Endothelial cell of umbilical vein (primary cell): ENCODE measurements at regions not wholly inside any gene's neighbourhood (a gene's known extent, or its start where the extent isn't known, plus 50 kb on each side); places are given as distances from the start of the nearest gene placed in this dataset.

Experiments
- BruUV-seq: library from RNA; stranded (reverse); fragments of 400-500 nt; replicated peaks from 2 replicates; lab custom pipeline; 2021; lab: Mats Ljungman, UMichigan
- CTCF ChIA-PET: fragments of 300-600, 350-600 bp; sonication (Branson Sonifier 250); formaldehyde crosslinking; loops from one replicate; lab custom pipeline; 2021; ENCODE audit warnings: antibody characterized with exemption, inconsistent platforms; lab: Charles Lee
- POLR2A ChIA-PET: fragments of 300-600, 350-600 bp; sonication (Branson Sonifier 250); formaldehyde crosslinking; loops from one replicate; lab custom pipeline; 2021; ENCODE audit warnings: antibody characterized with exemption, inconsistent platforms; lab: Charles Lee
- DNase-seq: peaks from one replicate; pipeline ENCODE4 v3.0.0-alpha.2; 2011; ENCODE audit warnings: low read depth, low spot score
- FAIRE-seq: peaks from 2 replicates; lab custom pipeline; 2011; peaks lifted over from hg19 to GRCh38; lab: Jason Lieb, UNC
- H2AFZ ChIP-seq: 2 replicates; pipeline ENCODE4 v1.6.0; 2012; ENCODE audit warnings: low read depth, low read length, control low read depth, inconsistent platforms
- H3K27ac ChIP-seq: 2 replicates; pipeline ENCODE4 v1.5.1; 2011; ENCODE audit warnings: low read depth, mild to moderate bottlenecking, control low read depth, low read length, moderate library complexity; ENCODE audit not compliant: insufficient read depth
- H3K27me3 ChIP-seq, 2 experiments: 2 replicates each; pipeline versions ENCODE4 v1.6.0 to v1.6.1; 2011; ENCODE audit warnings: low read length in 2 of 2, mixed read lengths in 1 of 2; ENCODE audit not compliant: control insufficient read depth in 2 of 2, insufficient read depth in 2 of 2
- H3K36me3 ChIP-seq, 2 experiments: 2 replicates in 1 of 2; 3 replicates in 1 of 2; pipeline ENCODE4 v1.5.1; 2011; ENCODE audit warnings: low read length in 2 of 2, mild to moderate bottlenecking in 1 of 2, moderate library complexity in 1 of 2; ENCODE audit not compliant: control insufficient read depth in 2 of 2, insufficient read depth in 2 of 2; ENCODE audit errors: extremely low read depth in 1 of 2
- H3K4me1 ChIP-seq: 3 replicates; pipeline ENCODE4 v1.5.1; 2011; ENCODE audit warnings: mild to moderate bottlenecking, low read length; ENCODE audit not compliant: control insufficient read depth, insufficient read depth; ENCODE audit errors: extremely low read depth
- H3K4me2 ChIP-seq: 2 replicates; pipeline ENCODE4 v1.6.1; 2011; ENCODE audit warnings: low read length, control low read depth, mixed read lengths; ENCODE audit not compliant: insufficient read depth
- H3K4me3 ChIP-seq, 3 experiments: fragments of 200-600 bp in 1 of 3; sonication (generic), shearing (Covaris generic) in 1 of 3; replicated peaks in 1 of 3; 2 replicates each; pipeline ENCODE4 v1.5.1; 2011 to 2016; ENCODE audit warnings: control low read depth in 3 of 3, low read length in 3 of 3, mild to moderate bottlenecking in 2 of 3, inconsistent platforms in 1 of 3, low read depth in 1 of 3, moderate library complexity in 1 of 3; ENCODE audit not compliant: insufficient read depth in 1 of 3
- H3K79me2 ChIP-seq: 2 replicates; pipeline ENCODE4 v1.6.0; 2012; ENCODE audit warnings: low read length, inconsistent platforms; ENCODE audit not compliant: control insufficient read depth, insufficient read depth
- H3K9ac ChIP-seq: replicated peaks from 2 replicates; pipeline ENCODE3; 2011; ENCODE audit warnings: low read length, control low read depth; ENCODE audit not compliant: insufficient read depth; ENCODE audit errors: extremely low read depth
- H3K9me1 ChIP-seq: replicated peaks from 3 replicates; pipeline ENCODE4 v1.6.0; 2011; ENCODE audit warnings: mild to moderate bottlenecking, low read length; ENCODE audit not compliant: control insufficient read depth, insufficient read depth; ENCODE audit errors: extremely low read depth
- H3K9me3 ChIP-seq: replicated peaks from 2 replicates; pipeline ENCODE4 v1.5.1; 2012; ENCODE audit warnings: low read length, inconsistent platforms; ENCODE audit not compliant: control insufficient read depth, insufficient read depth
- H4K20me1 ChIP-seq: replicated peaks from 2 replicates; pipeline ENCODE3; 2011; ENCODE audit warnings: mild to moderate bottlenecking, low read length; ENCODE audit not compliant: control insufficient read depth, insufficient read depth; ENCODE audit errors: extremely low read depth
- EZH2 ChIP-seq: IDR thresholded peaks from 2 replicates; pipeline ENCODE4 v1.6.1; 2012; ENCODE audit warnings: borderline replicate concordance, low read depth, mild to moderate bottlenecking, moderate library complexity, low read length, inconsistent platforms; ENCODE audit not compliant: severe bottlenecking
- FOS ChIP-seq: IDR thresholded peaks from 2 replicates; pipeline ENCODE4 v1.6.1; 2011; ENCODE audit warnings: mild to moderate bottlenecking, low read length, moderate library complexity, borderline replicate concordance; ENCODE audit not compliant: insufficient read depth
- GATA2 ChIP-seq: IDR thresholded peaks from 2 replicates; pipeline ENCODE4 v1.7.0; 2011; ENCODE audit warnings: low read depth, mild to moderate bottlenecking, moderate library complexity, mixed read lengths, low read length; ENCODE audit not compliant: insufficient read length, insufficient read depth
- JUN ChIP-seq: IDR thresholded peaks from 2 replicates; pipeline ENCODE4 v1.6.1; 2011; ENCODE audit warnings: borderline replicate concordance, low read depth; ENCODE audit not compliant: insufficient read length, insufficient read depth
- MYC ChIP-seq: IDR thresholded peaks from one replicate; pipeline ENCODE4 v1.6.1; 2011; ENCODE audit warnings: mild to moderate bottlenecking, low read depth, low read length
- POLR2A ChIP-seq: IDR thresholded peaks from 2 replicates; pipeline ENCODE4 v1.6.1; 2012; ENCODE audit warnings: low read depth, mild to moderate bottlenecking, control low read depth, low read length
- POLR2AphosphoS5 ChIP-seq: IDR thresholded peaks from 2 replicates; pipeline ENCODE4 v1.6.1; 2012; ENCODE audit warnings: low read depth, mild to moderate bottlenecking, control low read depth, low read length, moderate library complexity; ENCODE audit not compliant: insufficient read depth
- dilution Hi-C: fragments of 300-500 bp; cut with MboI; formaldehyde crosslinking; loops from one replicate; pipeline ENCODE4 v1.15.0; 2019; ENCODE audit warnings: low sequenced_read_pairs; ENCODE audit not compliant: extremely low pct_ligation_motif_present
- intact Hi-C: fragments of 100-400 bp; cut with micrococcal nuclease; formaldehyde crosslinking; loops from one replicate; pipeline ENCODE4 v1.10.0; 2022
- TF ChIP-seq, protein P1 (sequence below), 2 donors: IDR thresholded peaks; 1 replicate in 1 of 2; 2 replicates in 1 of 2; pipeline ENCODE4 v1.5.1; 2011; ENCODE audit warnings: low read length in 2 of 2, mild to moderate bottlenecking in 2 of 2, moderate library complexity in 2 of 2, control low read depth in 1 of 2, inconsistent platforms in 1 of 2, low read depth in 1 of 2; ENCODE audit not compliant: insufficient read depth in 1 of 2; ENCODE audit errors: extremely low read depth in 1 of 2
- TF ChIP-seq, protein P2 (sequence below): IDR thresholded peaks from 2 replicates; pipeline ENCODE4 v1.6.1; 2011; ENCODE audit not compliant: insufficient read depth, insufficient read length

DNA sequence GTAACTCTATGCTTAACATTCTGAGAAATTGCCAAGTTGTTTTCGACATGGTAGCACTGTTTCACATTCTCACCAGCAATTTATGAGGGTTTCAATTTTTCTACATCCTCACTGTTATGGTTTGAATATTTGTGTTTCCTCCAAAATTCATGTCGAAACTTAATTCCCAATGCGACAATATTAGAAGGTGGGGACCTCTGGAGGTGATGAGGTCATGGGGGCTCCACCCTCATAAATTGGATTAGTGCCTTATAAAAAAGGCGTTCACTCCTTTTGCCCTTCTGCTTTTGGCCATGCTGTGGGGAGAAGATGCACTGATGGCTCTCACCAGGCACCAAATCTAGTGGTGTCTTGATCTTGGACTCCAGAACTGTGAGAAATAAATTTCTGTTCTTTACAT, 110.3 kb downstream of the HRH4 start:
- Histone ChIP-seq H3K4me3 (no peak overlapping the region), H2AFZ (no peak overlapping the region), H3K36me3 (no peaks in the 10 kb centered on the region), H3K4me2 (no peak overlapping the region), H3K9me3 (no peaks in the 10 kb centered on the region), H3K27ac (no peak overlapping the region), H4K20me1 (no peaks in the 10 kb centered on the region), H3K9me1 (no peaks in the 10 kb centered on the region), H3K79me2 (no peaks in the 10 kb centered on the region), H3K27me3 (no peaks in the 10 kb centered on the region), H3K9ac (no peak overlapping the region), H3K4me1 (no peaks in the 10 kb centered on the region)
- CTCF ChIA-PET: no interaction called here
- intact Hi-C loops (no loop called here), dilution Hi-C loops (no loop called here)
- POLR2A ChIA-PET: no interaction called here
- no TSS peak for BruUV-seq
- DNase-seq (no peak), FAIRE-seq (no peak)
- TF ChIP-seq JUN: no peak
- TF ChIP-seq GATA2: no peak
- TF ChIP-seq POLR2AphosphoS5: no peak
- TF ChIP-seq, protein P1, sequence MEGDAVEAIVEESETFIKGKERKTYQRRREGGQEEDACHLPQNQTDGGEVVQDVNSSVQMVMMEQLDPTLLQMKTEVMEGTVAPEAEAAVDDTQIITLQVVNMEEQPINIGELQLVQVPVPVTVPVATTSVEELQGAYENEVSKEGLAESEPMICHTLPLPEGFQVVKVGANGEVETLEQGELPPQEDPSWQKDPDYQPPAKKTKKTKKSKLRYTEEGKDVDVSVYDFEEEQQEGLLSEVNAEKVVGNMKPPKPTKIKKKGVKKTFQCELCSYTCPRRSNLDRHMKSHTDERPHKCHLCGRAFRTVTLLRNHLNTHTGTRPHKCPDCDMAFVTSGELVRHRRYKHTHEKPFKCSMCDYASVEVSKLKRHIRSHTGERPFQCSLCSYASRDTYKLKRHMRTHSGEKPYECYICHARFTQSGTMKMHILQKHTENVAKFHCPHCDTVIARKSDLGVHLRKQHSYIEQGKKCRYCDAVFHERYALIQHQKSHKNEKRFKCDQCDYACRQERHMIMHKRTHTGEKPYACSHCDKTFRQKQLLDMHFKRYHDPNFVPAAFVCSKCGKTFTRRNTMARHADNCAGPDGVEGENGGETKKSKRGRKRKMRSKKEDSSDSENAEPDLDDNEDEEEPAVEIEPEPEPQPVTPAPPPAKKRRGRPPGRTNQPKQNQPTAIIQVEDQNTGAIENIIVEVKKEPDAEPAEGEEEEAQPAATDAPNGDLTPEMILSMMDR (IDR thresholded peaks at IDR 0.05; ENCODE audit: extremely low read depth in 1 of 2, insufficient read depth in 1 of 2, low read depth in 1 of 2, low read length in 2 of 2): no peak
- no peak for TF ChIP-seq MYC
- TF ChIP-seq POLR2A: no peak
- no peak for TF ChIP-seq EZH2
- TF ChIP-seq, protein P2, sequence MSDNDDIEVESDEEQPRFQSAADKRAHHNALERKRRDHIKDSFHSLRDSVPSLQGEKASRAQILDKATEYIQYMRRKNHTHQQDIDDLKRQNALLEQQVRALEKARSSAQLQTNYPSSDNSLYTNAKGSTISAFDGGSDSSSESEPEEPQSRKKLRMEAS: no peak
- no peak for TF ChIP-seq FOS
